NCI-H1417 (cell line): ENCODE measurements at regions not wholly inside any gene's neighbourhood (a gene's known extent, or its start where the extent isn't known, plus 50 kb on each side); places are given as distances from the start of the nearest gene placed in this dataset.

Experiments used
- DNase-seq, 3 experiments: peaks; one replicate each; lab custom pipeline; 2025; lab: John Stamatoyannopoulos, UW

GRCh38 chr5:54769746-54770145 lies 215.6 kb downstream of the ESM1 start:
- no peak for DNase-seq

DNA sequence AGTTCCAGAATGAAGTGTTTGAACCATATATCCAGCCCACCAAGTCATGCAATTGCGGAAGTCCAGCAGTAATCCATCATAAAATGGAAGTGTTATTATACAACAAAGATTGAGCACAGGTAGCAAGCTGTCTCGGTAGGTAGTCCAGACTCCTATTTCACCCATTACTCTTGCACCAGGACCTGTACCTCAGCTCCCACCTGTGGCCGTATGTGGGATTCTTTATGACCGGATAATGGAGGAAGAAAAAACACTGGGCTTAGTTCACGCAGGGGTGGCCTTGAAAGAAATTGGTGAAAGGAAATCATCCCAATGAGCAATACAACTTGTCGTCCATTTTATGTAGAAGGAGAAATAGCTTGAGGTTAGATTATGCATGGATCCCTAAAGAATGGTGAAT lies 216.3 kb downstream of the ESM1 start:
- DNase-seq, result peak in 1 of 3 experiments; percentile 1

DNA sequence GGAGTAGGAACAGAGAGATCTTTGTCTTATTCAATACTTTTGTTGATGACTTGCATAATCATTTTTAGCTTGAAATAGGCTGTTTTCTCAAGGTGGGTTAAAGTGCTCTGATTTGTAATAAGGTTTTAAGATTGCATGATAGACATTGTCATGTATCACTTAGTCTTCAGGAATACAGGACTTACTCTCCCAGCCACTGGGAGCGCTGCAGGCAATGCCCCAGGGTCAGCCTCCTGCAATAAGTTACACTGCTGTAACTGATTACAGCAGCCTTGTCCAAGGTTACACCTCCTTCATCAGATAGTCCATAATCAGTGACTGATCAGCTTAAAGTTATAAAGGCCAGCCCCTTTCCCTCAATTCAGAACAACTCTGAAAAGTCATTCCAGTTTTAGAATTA lies 218.6 kb downstream of the ESM1 start:
- no peak for DNase-seq

DNA sequence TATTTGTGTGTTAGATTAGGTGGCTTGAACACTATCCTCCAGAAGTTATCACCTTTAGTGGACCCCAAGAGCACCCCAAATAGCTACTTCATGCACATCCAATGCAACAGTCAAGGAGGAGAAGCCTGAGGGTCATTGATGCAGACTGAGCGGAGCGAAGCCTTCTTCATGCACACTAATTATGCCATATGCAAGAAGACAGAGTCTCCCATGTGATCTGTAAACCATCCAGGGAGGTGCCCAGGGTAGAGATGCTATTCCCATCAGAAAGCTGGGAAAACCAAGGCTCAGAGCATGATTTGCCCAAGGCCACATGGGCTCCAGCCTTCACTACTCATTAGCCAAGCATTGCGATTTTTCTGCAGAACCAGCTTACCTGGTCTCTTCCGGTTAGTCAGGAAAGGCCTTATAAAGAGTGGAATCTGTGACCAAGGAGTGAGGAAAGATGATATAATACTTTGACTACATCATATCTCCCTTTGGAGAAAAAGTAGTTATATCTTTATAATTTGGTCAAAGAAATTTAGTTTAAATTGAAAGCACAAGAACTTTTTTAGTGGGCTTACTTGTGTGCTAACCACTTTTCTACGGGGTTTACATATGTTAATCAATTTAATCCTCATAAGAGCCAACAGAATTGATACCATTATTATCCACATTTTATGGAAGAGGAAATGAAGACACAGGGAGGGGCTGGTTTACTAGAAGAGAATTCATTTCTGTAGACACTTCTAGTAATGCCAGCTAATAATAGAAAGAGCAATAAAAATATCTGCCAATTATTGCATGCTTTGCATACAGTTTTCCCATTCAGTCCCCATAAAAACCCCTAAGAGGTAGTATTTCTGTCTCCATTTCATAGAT lies 220.0 kb downstream of the ESM1 start:
- no peak for DNase-seq

GRCh38 chr5:54764102-54765090 lies 221.0 kb downstream of the ESM1 start:
- DNase-seq, result no peak

- no peak for DNase-seq
Measured at GRCh38 chr5:54761213-54761701, 224.1 kb downstream of the ESM1 start.

DNA sequence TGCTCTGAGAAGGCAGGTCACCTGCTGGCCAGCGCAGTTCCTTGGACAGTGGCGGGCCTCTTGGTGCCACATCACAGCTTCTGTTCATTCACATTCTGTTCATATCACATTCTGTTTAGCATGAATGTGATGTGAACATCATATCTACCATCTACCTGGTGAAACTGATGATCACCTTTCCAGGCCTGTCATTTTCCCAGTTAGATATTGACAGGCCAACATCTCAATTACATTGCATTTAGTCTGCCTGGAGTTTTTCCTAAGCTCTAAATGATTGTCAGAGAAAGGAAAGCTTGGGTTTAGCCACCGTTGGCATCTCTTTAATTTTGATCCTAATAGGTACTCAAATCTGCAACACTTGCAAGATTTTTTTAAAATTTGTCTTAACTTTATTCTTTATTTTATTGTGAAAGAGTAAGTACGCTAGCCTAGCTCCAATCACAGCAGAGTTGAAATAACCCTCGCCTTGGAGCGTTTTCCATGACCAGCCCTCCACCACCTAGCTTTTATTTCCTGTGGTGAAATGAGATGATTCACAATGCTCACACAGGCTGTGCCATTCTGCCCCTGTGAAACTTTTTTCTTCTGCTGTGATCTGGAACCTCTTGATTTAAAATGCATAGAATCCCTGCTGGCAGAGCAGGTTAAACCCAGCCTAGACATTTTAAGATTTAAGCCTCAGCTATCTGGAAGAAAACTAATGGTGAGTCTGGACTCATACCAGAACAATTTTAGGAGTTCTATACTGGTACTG lies 225.0 kb downstream of the ESM1 start:
- no peak for DNase-seq

GRCh38 chr5:54758038-54758437 lies 227.4 kb downstream of the ESM1 start:
- no peak for DNase-seq

DNA sequence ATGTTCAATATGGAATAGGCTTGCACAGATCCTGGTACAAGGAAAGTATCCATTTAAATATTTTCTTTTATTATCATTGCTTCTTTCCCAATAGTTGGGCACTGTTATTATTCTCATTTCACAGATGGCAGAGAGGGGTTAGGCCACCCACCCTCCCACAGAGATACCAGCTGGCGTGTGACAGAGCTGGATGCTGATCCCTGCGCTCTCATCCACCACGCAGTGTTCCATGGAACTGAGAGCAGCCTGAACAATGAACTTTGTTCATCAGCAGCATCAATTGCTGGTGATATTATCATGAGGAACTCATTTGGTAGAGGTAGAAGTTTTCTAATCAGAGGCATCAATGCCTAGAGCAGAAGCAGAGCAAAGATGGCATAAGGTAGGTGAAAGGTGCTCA lies 227.9 kb downstream of the ESM1 start:
- DNase-seq, result no peak

DNA sequence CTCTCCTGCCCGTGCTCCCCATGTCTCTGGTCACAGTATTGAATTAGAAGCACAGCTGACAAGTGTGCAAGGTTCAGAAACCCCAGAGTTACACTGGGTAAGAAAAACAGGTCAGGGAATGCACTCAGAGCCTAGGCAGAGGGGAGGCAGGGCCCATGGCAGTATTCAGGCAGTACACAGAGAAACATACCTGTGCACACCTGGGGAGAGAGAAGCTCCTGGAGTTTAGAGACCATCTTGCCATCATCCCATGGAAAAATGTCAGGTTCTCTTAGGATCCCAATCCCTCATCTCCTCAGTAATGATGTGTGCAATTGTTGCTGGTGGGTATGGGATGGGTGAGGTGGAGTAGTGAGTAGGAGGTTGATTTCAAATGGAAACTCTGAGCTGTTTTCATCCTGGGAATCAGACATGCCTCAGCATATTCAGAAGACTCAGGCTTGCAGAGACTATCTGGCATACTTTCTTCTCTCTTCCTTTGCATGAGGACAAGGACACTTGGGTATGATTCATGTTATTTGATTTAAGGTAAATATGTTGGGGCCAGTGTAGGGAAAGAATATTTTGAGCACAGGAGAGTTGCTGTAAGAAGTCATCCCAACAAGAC lies 228.5 kb downstream of the ESM1 start:
- no peak for DNase-seq

DNA sequence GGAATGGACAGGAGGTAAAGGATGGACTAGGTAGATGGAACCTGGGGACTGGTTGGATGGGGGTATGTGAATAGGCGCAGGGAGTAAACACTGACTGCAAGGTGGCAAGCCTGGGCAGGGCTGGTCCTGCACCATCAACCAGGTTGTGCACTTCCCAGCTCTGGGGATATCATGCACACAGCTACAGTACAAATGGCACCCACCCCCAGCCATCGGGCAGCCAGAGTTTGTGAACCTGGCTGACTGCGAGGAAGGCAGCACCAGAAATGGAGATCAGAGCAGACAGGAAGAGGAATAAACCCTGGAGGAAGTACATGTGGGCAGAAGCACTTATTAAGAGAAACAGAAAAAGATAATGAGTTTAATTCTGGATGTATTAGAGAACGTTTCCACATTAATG lies 229.1 kb downstream of the ESM1 start:
- DNase-seq, result no peak

DNA sequence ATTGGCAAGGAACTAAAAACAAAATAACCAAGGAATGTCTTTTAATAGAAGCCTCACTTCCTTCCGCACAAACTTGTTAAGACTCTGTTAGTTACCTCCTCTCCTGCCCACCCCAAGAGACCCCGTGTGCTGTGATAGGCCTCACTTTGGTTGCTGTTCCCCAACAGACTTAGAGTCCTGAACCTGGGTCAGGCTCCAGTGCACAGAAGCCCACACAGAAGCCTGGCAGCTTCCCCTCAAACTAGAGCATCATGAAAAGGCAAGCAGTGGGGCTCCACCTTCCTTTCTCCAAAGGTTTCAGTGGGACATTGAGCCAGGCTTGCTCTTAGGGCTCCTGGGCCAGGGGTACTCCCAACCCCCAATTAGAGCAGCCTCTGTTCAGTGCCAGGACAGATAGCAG lies 230.5 kb downstream of the ESM1 start:
- DNase-seq, result no peak

- DNase-seq, result no peak
Measured at GRCh38 chr5:54754420-54754819, 231.0 kb downstream of the ESM1 start.

DNA sequence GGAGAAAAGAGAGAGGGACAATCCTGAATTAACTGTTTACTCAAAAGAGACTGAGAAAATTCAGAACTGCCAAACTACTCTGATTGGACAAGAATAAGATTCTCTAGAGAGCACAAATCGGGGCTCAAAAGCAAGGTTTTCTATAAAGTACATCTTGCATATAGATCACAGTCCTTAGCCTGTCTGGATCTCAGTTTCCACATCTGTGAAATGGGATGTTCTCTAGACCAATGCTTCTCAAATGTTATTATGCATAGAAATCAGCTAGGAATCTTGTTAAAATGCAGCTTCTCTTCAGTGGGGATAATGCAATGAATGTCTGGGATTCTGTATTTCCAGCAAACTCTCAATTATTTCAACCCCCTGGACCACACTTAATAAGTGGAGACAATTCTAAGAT lies 231.6 kb downstream of the ESM1 start:
- DNase-seq, result no peak

- no peak for DNase-seq
Measured at GRCh38 chr5:54753034-54753433, 232.4 kb downstream of the ESM1 start.

GRCh38 chr5:54748527-54748926 lies 231.0 kb downstream of the SNX18 start:
- DNase-seq, result no peak

- no peak for DNase-seq
Measured at GRCh38 chr5:54746777-54747398, 229.3 kb downstream of the SNX18 start.

DNA sequence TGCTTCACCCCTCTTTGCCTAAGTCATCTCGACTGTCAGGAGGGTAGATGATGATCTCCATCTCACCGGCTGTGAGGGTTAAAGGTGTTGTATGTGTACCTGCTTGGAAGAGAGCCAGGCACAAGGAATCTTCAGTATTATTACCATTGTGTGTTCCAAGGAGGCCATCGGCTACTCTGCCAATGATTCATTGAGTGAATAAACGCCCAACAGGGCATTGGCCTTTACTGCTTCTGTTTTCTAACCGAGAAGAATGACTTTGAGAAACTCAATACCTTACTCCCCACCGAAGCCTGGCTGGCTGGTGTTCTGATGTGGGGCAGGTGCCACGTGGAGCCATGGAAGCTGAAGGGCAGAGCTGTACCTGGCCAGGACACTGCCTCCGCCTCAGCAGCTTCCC lies 228.8 kb downstream of the SNX18 start:
- DNase-seq, result no peak

GRCh38 chr5:54745599-54745998 lies 228.0 kb downstream of the SNX18 start:
- DNase-seq, result no peak

DNA sequence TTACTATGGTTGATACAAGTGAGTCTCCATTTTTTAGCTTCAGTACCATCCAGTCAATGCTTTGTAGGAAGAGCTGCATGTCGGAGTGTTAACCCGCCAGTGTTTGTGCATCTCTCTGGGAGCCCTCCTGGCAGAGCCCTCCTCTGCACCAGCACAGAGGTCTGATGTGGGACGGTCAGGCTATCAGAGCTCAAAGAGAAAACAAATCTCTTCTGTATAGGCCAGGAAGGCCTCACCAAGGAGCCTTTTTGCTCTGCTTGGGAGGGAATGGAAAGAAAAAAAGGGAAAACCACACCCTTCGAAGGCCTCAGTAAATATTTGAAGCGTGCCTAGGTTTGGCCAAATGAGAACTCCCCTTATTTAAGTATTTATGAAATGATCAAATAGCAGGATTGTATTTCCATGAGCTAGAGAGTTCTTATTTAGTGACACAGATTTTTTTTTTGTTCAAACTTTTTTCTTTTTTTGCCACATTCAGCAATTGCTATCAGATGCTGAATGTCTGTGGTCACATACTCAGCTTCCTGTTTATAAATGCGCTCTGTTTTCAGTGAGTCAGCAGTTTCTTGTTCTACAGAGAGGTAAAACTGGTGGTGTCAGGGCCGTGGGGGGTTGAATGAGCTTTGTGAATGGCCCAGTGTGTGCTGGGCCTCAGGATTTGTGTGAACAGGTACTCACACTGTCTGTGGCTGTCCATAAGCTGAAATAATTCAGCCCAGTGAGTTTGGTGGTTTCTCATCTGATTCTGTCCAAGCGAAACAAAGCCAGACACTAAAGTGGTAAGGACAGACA lies 226.6 kb downstream of the SNX18 start:
- DNase-seq, result peak in 1 of 3 experiments; percentile 21
